ENCODE measurements at regions not wholly inside any gene's neighbourhood (a gene's known extent, or its start where the extent isn't known, plus 50 kb on each side); places are given as distances from the start of the nearest gene placed in this dataset.

- ChIA-PET CTCF (no interaction called here), POLR2A (no interaction called here)
- Histone ChIP-seq H3K4me3 (ENCODE audit: low read depth, low read length) (no peak overlapping the region), H3K4me1 (ENCODE audit: control insufficient read depth, insufficient read depth, low read length) (no peaks in the 10 kb centered on the region), H3K27ac (ENCODE audit: extremely low read depth, low read depth, low read length) (no peak overlapping the region), H3K36me3 (ENCODE audit: control insufficient read depth in 2 of 2, insufficient read depth in 1 of 2, low read length in 2 of 2) (no peaks in the 10 kb centered on the region), H3K9me3 (ENCODE audit: control insufficient read depth, insufficient read depth, low read depth, low read length) (no peaks in the 10 kb centered on the region)
- TF ChIP-seq INSM2 (tag by site-specific recombination; IDR thresholded peaks at IDR 0.05) (no peak), ZBTB11 (tag by site-specific recombination; conservative IDR thresholded peaks at IDR 0.05; ENCODE audit: low read depth) (no peak), ZNF174 (tag by site-specific recombination; IDR thresholded peaks at IDR 0.05) (no peak), ZNF776 (tag by site-specific recombination; IDR thresholded peaks at IDR 0.05; ENCODE audit: borderline replicate concordance) (no peak), ZFP41 (tag by site-specific recombination; IDR thresholded peaks at IDR 0.05; ENCODE audit: borderline replicate concordance) (no peak)
These were observed 967.9 kb upstream of the SEL1L start for GRCh38 chr14:82501554-82501953.

- no peak for TF ChIP-seq ZNF37A (tag by site-specific recombination; IDR thresholded peaks at IDR 0.05)
- no peak for TF ChIP-seq ZNF18 (tag by site-specific recombination; IDR thresholded peaks at IDR 0.05)
- no peak for TF ChIP-seq ELK4 (IDR thresholded peaks at IDR 0.05; ENCODE audit: borderline replicate concordance, low read depth, low read length)
- TF ChIP-seq ZNF26 (tag by site-specific recombination; IDR thresholded peaks at IDR 0.05) = no peak
- TF ChIP-seq ZFHX2 (tag by site-specific recombination; conservative IDR thresholded peaks at IDR 0.05) = no peak
- no peak for TF ChIP-seq ZNF324 (tag by site-specific recombination; IDR thresholded peaks at IDR 0.05)
- TF ChIP-seq ZNF76 (tag by site-specific recombination; IDR thresholded peaks at IDR 0.05; ENCODE audit: borderline replicate concordance, low read depth) = no peak
- TF ChIP-seq ZNF362 (tag by site-specific recombination; IDR thresholded peaks at IDR 0.05) = no peak
- no peak for TF ChIP-seq ZNF423 (tag by site-specific recombination; IDR thresholded peaks at IDR 0.05)
- no peak for TF ChIP-seq MZF1 (tag by site-specific recombination; IDR thresholded peaks at IDR 0.05; ENCODE audit: borderline replicate concordance)
- no peak for TF ChIP-seq ZBTB48 (tag by site-specific recombination; IDR thresholded peaks at IDR 0.05)
- no peak for TF ChIP-seq ZNF660 (tag by site-specific recombination; IDR thresholded peaks at IDR 0.05)
- no peak for TF ChIP-seq YY1 (tag by site-specific recombination; IDR thresholded peaks at IDR 0.05)
- Histone ChIP-seq H3K36me3 (ENCODE audit: control insufficient read depth in 2 of 2, insufficient read depth in 1 of 2, low read length in 2 of 2) (no peaks in the 10 kb centered on the region), H3K9me3 (ENCODE audit: control insufficient read depth, insufficient read depth, low read depth, low read length) (no peaks in the 10 kb centered on the region), H3K4me1 (ENCODE audit: control insufficient read depth, insufficient read depth, low read length) (no peaks in the 10 kb centered on the region), H3K27ac (ENCODE audit: extremely low read depth, low read depth, low read length) (no peak overlapping the region), H3K4me3 (ENCODE audit: low read depth, low read length) (no peak overlapping the region)
- CTCF ChIA-PET = no interaction called here
- POLR2A ChIA-PET = no interaction called here
These were observed 968.4 kb upstream of the SEL1L start for GRCh38 chr14:82502043-82502442.
